Renal cortex interstitium (tissue), 11 donors: ENCODE measurements at regions not wholly inside any gene's neighbourhood (a gene's known extent, or its start where the extent isn't known, plus 50 kb on each side); places are given as distances from the start of the nearest gene placed in this dataset.
"Not testable (repeated sequence)": the region's sequence is repeated elsewhere in the genome, so short reads cannot be mapped to it uniquely, and the experiment has no call there.

Source experiments
- DNase-seq, 11 donors: peaks; one replicate each; pipeline ENCODE4 v3.0.0-alpha.2; 2013; ENCODE audit warnings: low read depth in 9 of 11, low spot score in 4 of 11; ENCODE audit errors: extremely low read depth in 1 of 11

DNA sequence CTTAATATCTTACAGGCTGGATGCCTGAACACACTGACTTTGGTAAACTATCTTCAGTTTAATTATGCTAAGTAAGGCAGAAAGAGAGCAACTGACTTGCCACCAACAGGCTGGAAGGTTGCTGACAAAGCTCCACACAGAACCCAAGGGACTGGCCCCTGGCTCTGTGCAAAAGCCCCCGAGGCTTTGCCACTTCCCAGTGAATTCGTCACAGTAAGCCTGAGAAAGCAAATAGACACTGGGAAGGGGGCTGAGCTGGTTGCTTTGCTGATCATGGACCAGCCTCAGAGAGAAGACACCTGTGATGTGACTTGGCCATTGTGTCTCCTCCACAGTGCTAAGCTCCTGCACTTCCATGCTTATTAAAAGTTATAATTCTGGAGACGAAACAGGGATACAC is 91.7 kb downstream of the BLID start:
- no peak for DNase-seq

DNA sequence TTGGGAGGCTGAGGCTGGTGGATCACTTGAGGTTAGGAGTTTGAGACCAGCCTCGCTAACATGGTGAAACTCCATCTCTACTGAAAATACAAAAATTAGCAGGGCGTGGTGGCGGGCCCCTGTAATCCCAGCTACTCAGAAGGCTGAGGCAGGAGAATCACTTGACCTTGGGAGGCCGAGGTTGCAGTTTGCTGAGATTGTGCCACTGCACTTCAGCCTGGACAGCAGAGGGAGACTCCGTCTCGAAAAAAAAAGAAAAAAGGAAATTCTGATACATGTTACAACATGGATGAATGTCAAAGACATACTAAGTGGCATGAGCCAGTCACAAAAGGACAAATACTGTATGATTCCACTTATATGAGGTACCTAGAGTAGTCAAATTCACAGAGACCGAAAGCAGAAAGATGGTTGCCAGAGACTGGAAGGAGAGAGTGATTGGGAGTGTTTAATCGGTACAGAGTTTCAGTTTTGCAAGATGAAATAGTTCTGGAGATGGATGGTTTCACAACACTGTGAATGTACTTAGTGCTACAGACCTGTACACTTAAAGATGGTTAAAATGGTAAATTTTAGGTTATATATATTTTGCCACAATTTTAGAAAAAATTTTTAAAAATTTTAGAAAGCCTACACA is 92.3 kb downstream of the BLID start:
- DNase-seq = no peak

DNA sequence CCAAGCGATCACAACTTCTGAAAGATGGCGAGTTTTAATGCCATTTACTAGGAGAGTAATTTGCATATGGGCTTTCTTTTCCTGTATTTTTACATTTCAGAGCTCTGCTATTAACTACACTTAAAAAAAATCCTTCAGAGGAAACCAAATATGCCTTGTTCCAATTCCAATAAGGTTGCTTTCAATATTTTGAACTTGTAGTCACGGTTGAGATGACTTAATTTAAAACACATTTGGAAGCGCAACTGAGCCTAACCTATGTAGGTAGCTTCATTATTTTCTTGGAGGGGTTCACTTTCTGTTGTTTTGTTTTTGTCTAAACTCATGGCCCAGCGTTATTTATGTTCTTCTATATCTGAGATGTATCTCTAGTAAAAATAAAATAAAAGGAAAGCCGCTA is 93.4 kb downstream of the BLID start:
- no peak for DNase-seq

DNA sequence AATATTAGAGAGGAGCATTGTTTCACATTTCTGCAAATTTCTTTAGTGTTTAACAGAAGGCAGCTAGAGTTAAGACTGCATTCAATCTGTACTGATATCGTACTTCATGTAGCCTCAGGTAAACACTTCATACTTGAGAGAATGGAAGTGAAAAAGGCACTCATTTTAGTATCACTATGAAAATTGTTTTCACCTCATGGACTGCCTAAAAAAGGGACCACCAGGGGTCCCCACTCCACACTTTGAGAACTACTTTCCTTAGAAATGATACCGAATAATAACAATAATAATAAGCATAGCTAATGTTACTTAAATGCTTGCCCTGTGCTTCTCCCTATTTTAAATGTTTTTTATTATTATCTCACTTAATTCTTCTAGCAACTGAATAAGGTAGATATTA is 95.1 kb downstream of the BLID start:
- DNase-seq = peak in 1 of 11 donors; percentile 19

DNA sequence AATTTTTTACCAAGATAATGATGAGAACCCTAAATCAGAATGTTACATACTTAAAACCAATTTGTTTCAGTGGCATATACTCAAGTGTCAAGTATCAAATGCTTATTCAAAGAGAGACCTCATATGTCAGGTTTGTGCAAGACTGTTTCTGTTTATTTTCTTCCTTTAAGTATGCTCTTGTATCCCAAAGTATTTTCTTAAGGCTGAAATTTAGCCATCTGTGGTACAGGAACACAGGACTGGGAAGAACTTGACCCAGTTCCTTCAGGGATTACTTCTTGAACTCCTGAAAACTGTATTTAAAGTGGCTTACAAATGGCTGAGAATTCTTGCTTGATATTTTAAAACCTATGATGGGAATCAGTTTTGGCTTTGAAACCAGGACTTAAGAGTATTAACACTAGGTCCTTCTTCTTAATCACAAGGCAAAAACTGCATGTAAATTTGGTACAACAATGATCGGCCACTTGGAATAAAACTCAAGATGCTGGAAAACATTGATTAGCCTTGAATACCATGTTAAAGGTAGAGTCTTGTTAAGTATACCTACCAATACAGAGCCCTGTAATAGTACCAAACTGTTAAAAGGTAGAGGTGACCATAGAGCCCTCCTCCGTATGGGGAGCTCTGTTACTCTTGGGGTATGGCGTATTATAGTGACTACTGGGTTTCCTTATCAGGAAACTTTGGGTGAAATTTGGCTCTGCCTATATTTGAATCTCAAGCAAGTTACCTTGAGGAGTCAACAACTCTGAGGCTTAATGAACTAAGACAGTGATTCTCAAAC is 95.9 kb downstream of the BLID start:
- DNase-seq = no peak

DNA sequence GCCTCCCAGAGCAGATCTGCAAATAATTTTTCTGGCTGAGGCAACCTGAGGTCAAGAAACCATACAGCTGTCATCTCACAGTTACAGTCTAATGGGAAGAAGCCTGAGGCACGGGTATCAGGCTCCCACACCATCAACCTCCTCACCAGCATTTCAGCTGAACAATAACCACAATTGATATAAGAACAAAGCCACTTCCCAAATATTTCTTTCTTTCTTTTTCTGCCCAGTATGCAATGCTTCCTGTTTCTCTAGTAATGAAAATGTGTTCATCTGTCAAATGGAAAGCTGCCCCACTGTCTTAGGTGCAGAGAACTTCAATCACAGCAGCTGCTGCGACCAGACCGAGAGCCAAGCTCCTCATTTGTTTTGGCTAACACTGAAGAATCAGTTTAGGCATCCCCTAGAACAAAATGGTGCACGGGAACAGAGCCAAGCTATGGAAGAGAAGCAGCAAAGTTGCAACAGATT is 108.4 kb downstream of the BLID start:
- no peak for DNase-seq

DNA sequence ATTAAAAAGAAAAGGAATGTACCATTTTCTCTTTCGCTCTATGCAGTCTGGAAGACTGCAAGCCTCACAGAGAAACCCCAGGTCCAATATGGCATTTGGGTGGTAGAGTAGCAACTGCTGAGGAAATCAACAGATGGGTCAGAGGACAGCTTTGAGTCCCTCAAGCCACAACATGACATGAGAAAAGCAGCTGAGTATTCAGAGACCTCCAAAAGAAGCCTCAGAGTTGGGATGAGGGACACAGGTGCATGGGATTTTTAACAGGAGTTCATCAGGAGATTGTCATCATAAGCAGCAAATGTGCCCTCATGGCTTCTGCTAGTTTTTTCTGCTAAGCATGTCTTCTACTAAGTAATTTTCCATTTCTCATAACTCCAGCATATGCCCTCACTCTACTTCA is 111.6 kb downstream of the BLID start:
- no peak for DNase-seq

DNA sequence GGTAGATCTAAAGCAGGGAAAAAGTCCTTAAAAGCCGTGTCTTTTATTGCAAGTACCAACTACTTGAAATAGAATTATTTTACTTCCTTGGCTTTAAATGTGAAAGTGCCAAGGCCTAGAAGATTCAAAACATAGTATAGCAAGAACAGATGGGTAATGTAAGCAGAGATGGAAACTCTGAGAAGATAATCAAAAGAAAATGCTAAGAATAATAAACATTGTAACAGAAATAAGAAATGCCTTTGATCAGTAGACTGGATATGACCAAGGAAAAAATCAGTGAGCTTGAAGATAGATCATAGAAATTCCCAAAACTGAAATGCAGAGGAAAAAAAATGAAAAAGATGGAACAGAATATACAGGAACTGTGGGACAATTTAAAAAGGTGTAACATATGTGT is 113.1 kb downstream of the BLID start:
- no peak for DNase-seq

DNA sequence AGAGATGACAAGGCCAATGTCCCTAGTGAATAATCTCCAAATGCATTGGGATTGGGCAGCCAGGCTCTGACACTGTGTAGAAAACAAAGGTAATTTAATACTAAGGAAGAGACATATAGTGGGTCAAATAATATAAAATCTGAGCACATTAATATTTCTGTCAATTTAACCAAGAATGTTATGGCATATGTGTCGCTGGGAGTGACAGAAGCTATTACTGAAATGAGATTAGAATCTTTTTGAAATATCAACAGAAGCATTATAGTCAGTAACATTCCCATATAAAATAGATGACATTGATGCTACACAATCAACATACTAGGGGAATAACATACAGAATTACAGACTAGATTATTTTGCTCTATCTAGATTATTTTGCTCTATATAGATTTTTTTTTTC is 114.0 kb downstream of the BLID start:
- DNase-seq = no peak

DNA sequence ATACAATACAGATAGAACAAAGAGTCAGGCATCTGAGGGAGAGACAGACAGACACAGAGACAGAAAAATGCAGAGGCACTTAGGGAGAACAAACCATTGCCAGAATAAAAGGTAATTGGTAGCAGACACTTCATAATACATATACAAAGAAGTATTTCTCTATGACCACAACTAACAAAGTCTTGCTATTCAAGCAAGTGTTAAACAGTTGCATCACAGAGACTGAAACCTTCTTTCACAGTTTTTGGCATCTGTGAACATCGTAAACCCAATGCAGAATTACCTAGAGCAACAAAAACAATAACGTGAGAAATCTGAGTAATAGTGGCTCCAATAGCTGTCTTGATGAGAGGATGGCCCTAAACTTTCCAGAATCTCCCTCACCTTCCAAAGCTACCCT is 116.4 kb downstream of the BLID start:
- no peak for DNase-seq

DNA sequence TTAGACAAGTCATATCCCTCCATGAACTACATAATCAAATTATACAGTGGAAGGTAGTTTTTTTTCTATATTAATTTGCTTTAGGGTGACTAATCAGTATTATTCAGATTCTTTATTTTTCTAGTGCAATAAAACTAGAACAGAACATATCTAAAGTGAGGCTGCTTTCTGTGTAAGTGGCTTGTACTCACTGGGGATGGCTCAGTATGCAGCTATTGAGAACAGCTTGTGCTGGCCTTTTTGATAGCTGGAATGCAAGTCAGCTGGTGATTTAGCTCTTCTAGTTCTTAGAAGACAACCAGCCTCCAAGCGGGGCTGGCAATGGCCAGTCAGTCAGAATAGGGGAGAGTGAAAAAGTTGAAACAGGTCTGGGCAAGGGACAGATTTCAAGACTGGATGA is 119.4 kb downstream of the BLID start:
- DNase-seq = no peak

DNA sequence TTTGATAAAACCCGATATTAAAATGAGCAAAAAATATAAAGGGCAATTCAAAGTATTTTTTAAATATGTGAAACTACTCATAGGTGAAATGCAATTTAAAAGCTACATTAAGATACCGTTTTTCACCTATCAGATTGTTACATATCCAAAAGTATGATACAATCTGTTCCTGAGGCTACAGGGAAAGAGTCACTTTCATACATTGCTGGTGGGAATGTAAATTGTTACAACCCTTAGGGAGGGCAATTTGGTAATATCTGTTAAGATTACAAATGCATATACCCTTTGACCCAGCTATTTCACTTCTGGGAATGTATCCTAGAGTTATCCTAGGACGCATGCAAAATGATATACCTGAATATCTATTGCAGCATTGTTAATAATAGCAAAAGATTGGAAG is 132.1 kb downstream of the BLID start:
- no peak for DNase-seq

DNA sequence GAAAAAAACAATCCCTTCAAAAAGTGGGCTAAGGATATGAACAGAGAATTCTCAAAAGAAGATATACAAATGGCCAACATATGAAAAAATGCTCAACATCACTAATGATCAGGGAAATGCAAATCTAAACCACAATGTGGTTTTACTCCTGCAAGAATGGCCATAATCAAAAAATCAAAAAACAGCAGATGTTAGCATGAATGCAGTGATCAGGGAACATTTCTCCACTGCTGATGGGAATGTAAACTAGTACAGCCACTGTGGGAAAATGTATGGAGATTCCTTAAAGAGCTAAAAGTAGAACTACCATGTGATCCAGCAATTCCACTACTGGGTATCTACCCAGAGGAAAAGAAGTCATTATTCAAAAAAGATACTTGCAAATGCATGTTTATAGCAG is 138.1 kb downstream of the BLID start:
- not testable (repeated sequence) for DNase-seq

DNA sequence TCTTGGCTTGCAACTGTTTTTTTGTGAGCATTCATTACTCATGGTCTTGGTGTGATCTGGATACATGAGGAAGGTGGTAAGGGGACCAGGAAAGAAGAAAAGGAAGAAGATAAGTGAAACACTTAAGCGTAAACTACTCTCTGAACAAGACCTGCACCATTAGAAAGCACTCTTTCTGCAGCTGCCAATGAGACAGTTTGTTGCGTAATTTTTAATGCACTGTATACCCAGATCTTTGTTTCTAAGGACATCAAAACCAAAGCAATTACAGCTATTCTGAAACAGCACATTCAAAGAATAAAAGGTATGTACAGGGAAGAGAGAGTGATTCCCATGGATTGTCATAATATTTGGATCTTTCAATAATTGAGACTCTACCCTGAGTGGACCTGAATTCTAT is 147.4 kb downstream of the BLID start:
- no peak for DNase-seq

DNA sequence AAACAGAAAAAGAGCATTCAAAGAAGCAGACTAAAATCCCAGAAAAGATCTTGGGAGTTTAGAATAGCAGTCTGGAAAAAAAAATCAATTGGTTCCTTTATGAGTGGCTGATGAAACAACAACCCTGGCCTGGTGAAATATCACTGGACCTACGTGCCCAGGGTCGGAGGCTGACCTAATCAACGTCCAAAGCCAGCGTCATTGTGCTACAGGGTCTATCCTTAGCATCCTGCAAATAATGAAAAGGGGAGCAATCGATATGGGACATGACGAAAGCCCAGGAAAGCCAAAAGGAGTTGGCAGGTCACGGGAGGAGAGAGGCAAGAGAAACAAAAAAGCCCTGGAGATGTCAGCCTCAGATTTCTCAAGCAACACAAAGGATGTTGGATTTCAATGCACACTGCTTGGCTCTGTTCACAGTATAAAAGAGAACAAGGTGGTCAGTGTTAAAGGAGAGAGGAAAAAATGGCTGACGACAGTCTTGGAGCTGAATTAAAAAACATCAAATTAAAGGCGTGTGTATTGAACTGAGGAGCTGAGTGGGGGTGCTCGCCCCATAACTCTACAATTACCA is 148.8 kb downstream of the BLID start:
- no peak for DNase-seq

DNA sequence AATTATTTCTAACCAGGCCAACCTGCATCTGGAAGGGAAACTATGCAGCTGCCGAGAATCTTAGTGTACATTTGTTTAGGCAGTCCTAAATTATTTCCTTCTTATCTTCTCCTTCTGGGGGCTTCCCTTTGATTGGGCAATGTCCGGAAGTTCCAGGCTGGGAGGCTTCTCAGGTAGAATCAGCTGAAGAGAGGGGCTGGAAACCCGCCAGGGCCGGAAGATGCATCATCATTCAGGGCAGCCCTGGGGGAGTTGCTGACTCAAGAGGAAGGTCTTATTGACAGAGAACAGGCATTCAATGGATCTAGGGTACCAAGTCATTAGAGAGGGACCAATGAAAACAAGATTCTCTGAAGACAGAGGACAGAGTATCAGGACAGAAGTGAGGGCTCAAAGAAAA is 150.7 kb downstream of the BLID start:
- no peak for DNase-seq

DNA sequence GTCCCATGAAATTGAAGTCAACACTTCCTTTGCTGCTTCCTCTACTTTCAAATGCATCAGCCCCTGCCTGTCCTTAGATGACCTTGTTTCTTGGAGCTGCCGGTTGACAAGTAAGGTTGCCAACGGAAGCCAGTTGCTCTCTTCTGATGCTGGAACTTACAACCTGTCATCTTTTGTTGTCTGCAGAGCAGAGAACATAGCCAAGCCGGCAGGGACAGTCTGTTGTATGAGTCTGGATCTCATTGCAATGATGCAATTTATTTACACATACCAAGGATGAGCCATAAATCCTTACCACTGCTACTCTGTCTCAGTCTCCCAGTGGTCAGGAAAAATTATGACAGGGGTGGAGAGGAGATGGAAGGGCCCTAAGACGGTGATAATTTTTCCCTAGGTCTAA is 151.4 kb downstream of the BLID start:
- peak in 1 of 11 donors; percentile 23 for DNase-seq

DNA sequence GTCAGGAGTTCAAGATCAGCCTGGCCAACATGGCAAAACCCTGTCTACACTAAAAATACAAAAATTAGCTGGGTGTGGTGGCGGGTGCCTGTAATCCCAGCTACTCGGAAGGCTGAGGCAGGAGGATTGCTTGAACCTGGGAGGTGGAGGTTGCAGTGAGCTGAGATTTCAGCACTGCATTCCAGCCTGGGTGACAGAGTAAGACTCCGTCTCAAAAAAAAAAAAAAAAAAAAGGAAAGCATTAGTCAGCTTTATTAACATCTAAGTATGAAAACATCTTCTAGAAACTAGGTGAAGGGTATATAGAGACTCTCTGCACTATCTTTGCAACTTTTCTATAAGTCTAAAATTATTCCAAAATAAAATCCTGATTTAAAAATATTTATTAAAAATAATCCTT is 152.2 kb downstream of the BLID start:
- not testable (repeated sequence) for DNase-seq

DNA sequence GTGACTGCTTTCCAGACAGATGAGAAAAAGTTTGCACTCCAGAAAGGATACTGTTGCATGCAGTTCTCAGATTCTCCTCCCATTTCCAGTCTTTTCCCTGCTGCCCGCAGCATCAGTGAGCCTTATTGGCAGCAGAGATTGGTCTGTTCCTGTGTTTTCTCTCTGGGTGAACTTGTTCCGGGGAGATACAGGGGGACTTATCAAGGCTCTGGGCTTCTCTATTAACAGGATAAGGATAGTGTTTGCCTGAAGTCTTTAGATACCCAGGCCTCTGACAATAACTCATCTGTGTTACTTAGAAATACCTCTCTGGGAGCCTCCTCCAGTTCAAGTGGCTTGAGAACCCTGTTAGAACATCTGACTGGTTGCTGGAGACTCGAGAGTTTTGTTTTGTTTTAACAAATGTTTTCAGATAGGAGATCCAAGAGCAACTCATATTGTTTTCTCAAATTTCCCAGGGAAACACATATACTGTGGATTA is 154.7 kb downstream of the BLID start:
- no peak for DNase-seq

DNA sequence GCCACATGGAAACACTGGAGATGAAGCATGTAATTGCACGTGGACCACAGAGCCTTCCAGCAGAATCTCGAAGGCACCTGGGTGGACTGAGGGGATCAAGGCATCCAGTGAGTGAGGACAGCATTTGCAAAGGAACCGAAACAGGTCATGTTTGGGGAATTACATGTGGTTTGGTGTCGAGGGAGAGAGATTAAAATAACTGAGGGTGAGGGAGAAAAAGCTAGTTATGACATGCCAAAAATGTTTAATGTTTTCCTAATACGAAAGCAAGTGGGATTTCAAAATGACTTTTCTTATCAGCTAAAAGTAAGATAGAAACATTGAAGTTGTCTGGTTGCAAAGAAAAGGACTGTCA is 157.1 kb downstream of the BLID start:
- no peak for DNase-seq
